ENCODE measurements at regions not wholly inside any gene's neighbourhood (a gene's known extent, or its start where the extent isn't known, plus 50 kb on each side); places are given as distances from the start of the nearest gene placed in this dataset.

DNA sequence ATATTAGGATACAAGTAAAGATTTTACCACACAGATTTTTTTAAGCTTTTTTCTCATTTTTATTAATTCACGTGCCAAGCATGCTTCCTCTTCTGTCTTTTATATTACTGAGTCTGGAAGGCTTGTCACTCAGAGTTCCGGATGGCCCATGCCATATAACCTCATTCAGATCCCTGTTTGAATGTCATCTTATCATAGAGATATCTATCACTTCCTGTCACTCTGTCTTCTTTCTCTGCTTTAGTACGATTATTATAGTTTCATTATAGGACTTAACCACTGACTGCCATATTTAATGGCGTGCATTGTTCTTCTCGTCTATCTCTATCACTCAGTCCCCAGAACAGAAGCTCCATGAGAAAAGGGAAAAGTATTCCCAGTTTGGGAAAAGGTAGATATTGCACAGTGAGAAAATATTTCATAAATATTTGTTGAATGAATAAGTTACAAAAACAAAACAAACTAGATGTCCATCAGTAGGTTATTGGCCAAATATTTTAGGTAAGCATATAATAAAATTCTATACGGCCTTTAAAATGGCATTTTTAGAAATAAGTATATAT is 296.9 kb upstream of the GOT2 start:
- no peak for TF ChIP-seq POLR2A (IDR thresholded peaks at IDR 0.05; ENCODE audit: low read length)
- no peak for TF ChIP-seq GATA1 (IDR thresholded peaks at IDR 0.05; ENCODE audit: low read depth, low read length)
